Panc1 (cell line): ENCODE measurements at regions not wholly inside any gene's neighbourhood (a gene's known extent, or its start where the extent isn't known, plus 50 kb on each side); places are given as distances from the start of the nearest gene placed in this dataset.

Experiments
- ATAC-seq: fragments of 200-7000 bp; cut with Tn5 transposase; 2 replicates; pipeline ENCODE4 v1.9.1; 2020; ENCODE audit warnings: mild to moderate bottlenecking, moderate library complexity
- BruUV-seq: library from RNA; stranded (reverse); fragments of 400-500 nt; replicated peaks from 2 replicates; lab custom pipeline; 2021; lab: Mats Ljungman, UMichigan
- CTCF ChIA-PET: fragments of 300-600 bp; sonication (Branson Sonifier 250); formaldehyde crosslinking; loops from one replicate; lab custom pipeline; 2022; ENCODE audit warnings: antibody characterized with exemption; lab: Charles Lee
- POLR2A ChIA-PET: fragments of 300-600 bp; sonication (Branson Sonifier 250); formaldehyde crosslinking; loops from one replicate; lab custom pipeline; 2022; ENCODE audit warnings: antibody characterized with exemption; lab: Charles Lee
- DNase-seq: peaks from one replicate; pipeline ENCODE4 v3.0.0-alpha.2; 2010; ENCODE audit warnings: low read depth, low spot score
- H3K27ac ChIP-seq: 2 replicates; pipeline ENCODE4 v1.5.1; 2011; ENCODE audit warnings: mild to moderate bottlenecking, low read length, inconsistent platforms
- H3K27me3 ChIP-seq: fragments of 200-500 bp; sonication (Bioruptor generic); 2 replicates; pipeline ENCODE4 v1.6.0; 2014; ENCODE audit warnings: low read length, inconsistent platforms; ENCODE audit not compliant: control insufficient read depth, insufficient read depth
- H3K36me3 ChIP-seq: fragments of 200-500 bp; sonication (Bioruptor generic); 2 replicates; pipeline ENCODE4 v1.5.1; 2014; ENCODE audit warnings: inconsistent platforms, mild to moderate bottlenecking, low read length, moderate library complexity; ENCODE audit not compliant: control insufficient read depth, insufficient read depth
- H3K4me1 ChIP-seq: 2 replicates; pipeline ENCODE4 v1.5.1; 2011; ENCODE audit warnings: inconsistent platforms, mild to moderate bottlenecking, low read length, moderate library complexity; ENCODE audit not compliant: control insufficient read depth, insufficient read depth
- H3K4me3 ChIP-seq, 2 experiments: 2 replicates each; pipeline ENCODE4 v1.5.1; 2011 to 2012; ENCODE audit warnings: low read depth in 2 of 2, low read length in 2 of 2, mild to moderate bottlenecking in 2 of 2, inconsistent platforms in 1 of 2, moderate library complexity in 1 of 2
- H3K9me3 ChIP-seq: fragments of 200-500 bp; sonication (Bioruptor generic); 2 replicates; pipeline ENCODE4 v1.5.1; 2014; ENCODE audit warnings: low read depth, mild to moderate bottlenecking, inconsistent platforms, low read length, moderate library complexity; ENCODE audit not compliant: control insufficient read depth, insufficient read depth
- POLR2AphosphoS5 ChIP-seq: IDR thresholded peaks from 2 replicates; pipeline ENCODE4 v1.6.1; 2012; ENCODE audit warnings: mild to moderate bottlenecking, low read depth, low read length, moderate library complexity
- SIN3A ChIP-seq: IDR thresholded peaks from 2 replicates; pipeline ENCODE4 v1.6.1; 2012; ENCODE audit warnings: low read depth, mild to moderate bottlenecking, low read length, moderate library complexity, borderline replicate concordance; ENCODE audit not compliant: insufficient read depth
- TCF7L2 ChIP-seq: IDR thresholded peaks from 2 replicates; pipeline ENCODE4 v1.6.1; 2011; ENCODE audit warnings: mild to moderate bottlenecking, low read depth, low read length, inconsistent platforms
- in situ Hi-C: cut with HindIII; loops from 2 replicates; pipeline ENCODE4 v1.10.0; 2016; ENCODE audit warnings: low sequenced_read_pairs, low pct_unique_long_range_greater_than_20kb
- intact Hi-C: fragments of 100-400 bp; cut with micrococcal nuclease; formaldehyde crosslinking; loops from one replicate; pipeline ENCODE4 v1.10.0; 2022; ENCODE audit not compliant: unreplicated experiment
- TF ChIP-seq, protein P1 (sequence below): fragments of 450-650 bp; IDR thresholded peaks from 2 replicates; pipeline ENCODE4 v1.5.1; 2017; ENCODE audit warnings: mild to moderate bottlenecking
- TF ChIP-seq, protein P2 (sequence below), 2 experiments: IDR thresholded peaks; 2 replicates each; pipeline ENCODE4 v1.6.1; 2011 to 2012; ENCODE audit warnings: low read depth in 2 of 2, control low read depth in 1 of 2, low read length in 1 of 2, mild to moderate bottlenecking in 1 of 2, moderate library complexity in 1 of 2; ENCODE audit not compliant: insufficient read depth in 1 of 2

DNA sequence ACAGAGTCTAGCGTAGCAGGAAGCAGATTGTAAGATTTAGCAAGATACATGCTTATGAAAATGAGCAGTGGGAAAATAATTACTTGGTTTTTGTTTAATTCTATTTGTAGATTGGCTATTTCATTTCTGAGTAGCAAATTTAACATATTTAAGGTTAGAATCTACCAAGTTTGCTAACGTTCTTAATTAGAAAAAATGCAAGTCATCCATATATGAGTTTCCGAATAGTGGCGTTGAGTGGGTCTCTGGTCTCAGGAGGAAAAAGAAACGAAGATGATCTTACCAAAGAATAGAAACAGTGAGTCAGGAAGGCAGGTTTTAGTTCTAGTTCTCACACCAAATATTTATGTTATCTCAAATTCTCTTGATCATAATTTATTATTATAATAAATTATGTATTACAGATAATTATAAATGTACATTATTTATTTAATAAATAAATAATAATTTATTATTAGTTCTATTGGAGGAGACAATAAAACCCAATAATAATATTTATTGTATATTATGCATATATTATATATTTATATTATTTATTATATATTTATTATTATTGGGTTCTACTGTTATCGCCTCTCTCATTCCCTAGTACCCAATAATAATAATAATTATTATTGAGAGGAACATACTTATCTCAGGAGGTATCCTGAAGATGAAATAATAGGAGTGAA is 194.3 kb upstream of the PITRM1 start:
- no peaks in the 10 kb centered on the region for H3K27me3 ChIP-seq
- intact Hi-C loops, result no loop called here
- no peaks in the 10 kb centered on the region for H3K9me3 ChIP-seq
- DNase-seq (no peak), ATAC-seq (no peak)
- H3K4me1 ChIP-seq, result peaks cover 7% of the 10 kb centered on the region
- POLR2A ChIA-PET, result no interaction called here
- no peak overlapping the region for H3K27ac ChIP-seq
- no peak overlapping the region for H3K4me3 ChIP-seq
- BruUV-seq, result no TSS peak
- in situ Hi-C loops, result no loop called here
- TF ChIP-seq SIN3A (no peak), POLR2AphosphoS5 (no peak), TCF7L2 (no peak)
- TF ChIP-seq, protein P1, sequence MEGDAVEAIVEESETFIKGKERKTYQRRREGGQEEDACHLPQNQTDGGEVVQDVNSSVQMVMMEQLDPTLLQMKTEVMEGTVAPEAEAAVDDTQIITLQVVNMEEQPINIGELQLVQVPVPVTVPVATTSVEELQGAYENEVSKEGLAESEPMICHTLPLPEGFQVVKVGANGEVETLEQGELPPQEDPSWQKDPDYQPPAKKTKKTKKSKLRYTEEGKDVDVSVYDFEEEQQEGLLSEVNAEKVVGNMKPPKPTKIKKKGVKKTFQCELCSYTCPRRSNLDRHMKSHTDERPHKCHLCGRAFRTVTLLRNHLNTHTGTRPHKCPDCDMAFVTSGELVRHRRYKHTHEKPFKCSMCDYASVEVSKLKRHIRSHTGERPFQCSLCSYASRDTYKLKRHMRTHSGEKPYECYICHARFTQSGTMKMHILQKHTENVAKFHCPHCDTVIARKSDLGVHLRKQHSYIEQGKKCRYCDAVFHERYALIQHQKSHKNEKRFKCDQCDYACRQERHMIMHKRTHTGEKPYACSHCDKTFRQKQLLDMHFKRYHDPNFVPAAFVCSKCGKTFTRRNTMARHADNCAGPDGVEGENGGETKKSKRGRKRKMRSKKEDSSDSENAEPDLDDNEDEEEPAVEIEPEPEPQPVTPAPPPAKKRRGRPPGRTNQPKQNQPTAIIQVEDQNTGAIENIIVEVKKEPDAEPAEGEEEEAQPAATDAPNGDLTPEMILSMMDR, result no peak
- TF ChIP-seq, protein P2, sequence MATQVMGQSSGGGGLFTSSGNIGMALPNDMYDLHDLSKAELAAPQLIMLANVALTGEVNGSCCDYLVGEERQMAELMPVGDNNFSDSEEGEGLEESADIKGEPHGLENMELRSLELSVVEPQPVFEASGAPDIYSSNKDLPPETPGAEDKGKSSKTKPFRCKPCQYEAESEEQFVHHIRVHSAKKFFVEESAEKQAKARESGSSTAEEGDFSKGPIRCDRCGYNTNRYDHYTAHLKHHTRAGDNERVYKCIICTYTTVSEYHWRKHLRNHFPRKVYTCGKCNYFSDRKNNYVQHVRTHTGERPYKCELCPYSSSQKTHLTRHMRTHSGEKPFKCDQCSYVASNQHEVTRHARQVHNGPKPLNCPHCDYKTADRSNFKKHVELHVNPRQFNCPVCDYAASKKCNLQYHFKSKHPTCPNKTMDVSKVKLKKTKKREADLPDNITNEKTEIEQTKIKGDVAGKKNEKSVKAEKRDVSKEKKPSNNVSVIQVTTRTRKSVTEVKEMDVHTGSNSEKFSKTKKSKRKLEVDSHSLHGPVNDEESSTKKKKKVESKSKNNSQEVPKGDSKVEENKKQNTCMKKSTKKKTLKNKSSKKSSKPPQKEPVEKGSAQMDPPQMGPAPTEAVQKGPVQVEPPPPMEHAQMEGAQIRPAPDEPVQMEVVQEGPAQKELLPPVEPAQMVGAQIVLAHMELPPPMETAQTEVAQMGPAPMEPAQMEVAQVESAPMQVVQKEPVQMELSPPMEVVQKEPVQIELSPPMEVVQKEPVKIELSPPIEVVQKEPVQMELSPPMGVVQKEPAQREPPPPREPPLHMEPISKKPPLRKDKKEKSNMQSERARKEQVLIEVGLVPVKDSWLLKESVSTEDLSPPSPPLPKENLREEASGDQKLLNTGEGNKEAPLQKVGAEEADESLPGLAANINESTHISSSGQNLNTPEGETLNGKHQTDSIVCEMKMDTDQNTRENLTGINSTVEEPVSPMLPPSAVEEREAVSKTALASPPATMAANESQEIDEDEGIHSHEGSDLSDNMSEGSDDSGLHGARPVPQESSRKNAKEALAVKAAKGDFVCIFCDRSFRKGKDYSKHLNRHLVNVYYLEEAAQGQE (IDR thresholded peaks at IDR 0.05; ENCODE audit: insufficient read depth in 1 of 2, low read depth in 2 of 2, low read length in 1 of 2), result no peak
- H3K36me3 ChIP-seq, result no peaks in the 10 kb centered on the region
- CTCF ChIA-PET, result no interaction called here

DNA sequence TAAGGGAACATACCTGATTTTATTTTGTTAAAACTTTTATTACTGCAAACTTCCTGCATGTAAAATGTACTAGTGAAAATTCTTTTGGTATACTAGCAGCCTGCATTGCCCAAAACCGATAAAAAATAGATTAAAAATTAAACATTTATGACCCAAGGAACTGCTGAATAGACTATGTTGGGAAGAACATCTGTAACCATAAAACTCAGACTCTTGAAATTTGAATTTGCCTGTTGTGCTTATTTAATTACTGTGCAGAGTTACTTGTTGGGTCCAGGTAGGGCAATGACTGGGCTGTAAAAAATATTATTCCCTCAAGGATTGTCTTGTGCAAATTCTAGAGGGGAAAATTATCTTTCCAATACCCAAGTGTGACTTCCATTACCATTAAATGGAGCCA is 193.5 kb upstream of the PITRM1 start:
- Histone ChIP-seq H3K9me3 (peaks cover 5% of the 10 kb centered on the region; the same call in 1 of the 2 replicates), H3K27ac (peak overlapping the region; percentile 72; the same call in 1 of the 2 replicates), H3K36me3 (no peaks in the 10 kb centered on the region), H3K4me1 (peaks cover 7% of the 10 kb centered on the region), H3K27me3 (no peaks in the 10 kb centered on the region), H3K4me3 (peak overlapping the region in 1 of 2 experiments; percentile 57; a peak in 1 of 4 replicates)
- intact Hi-C loops (no loop called here), in situ Hi-C loops (no loop called here)
- DNase-seq (no peak), ATAC-seq (no peak)
- CTCF ChIA-PET, result no interaction called here
- no TSS peak for BruUV-seq
- TF ChIP-seq POLR2AphosphoS5 (no peak), TCF7L2 (no peak), SIN3A (no peak)
- TF ChIP-seq, protein P2 (IDR thresholded peaks at IDR 0.05; ENCODE audit: insufficient read depth in 1 of 2, low read depth in 2 of 2, low read length in 1 of 2), result no peak
- TF ChIP-seq, protein P1, result no peak
- POLR2A ChIA-PET, result no interaction called here
